CD14-positive monocyte (primary cell): ENCODE measurements at regions not wholly inside any gene's neighbourhood (a gene's known extent, or its start where the extent isn't known, plus 50 kb on each side); places are given as distances from the start of the nearest gene placed in this dataset.

Experiments
- DNase-seq, 3 donors: peaks; one replicate each; pipeline ENCODE4 v3.0.0-alpha.2; 2011 to 2022
- H2AFZ ChIP-seq: 2 replicates; pipeline ENCODE4 v1.6.0; 2012; ENCODE audit warnings: mild to moderate bottlenecking, low read depth, low read length, inconsistent platforms; ENCODE audit not compliant: insufficient read depth, poor library complexity, severe bottlenecking
- H3K27ac ChIP-seq, 2 donors: 1 replicate in 1 of 2; 2 replicates in 1 of 2; pipeline ENCODE4 v1.5.1; 2012 to 2013; ENCODE audit warnings: low read length in 2 of 2, control low read depth in 1 of 2, inconsistent platforms in 1 of 2, low read depth in 1 of 2, mild to moderate bottlenecking in 1 of 2
- H3K27me3 ChIP-seq, 2 donors: one replicate each; pipeline versions ENCODE4 v1.6.0 to v1.6.1; 2011 to 2013; ENCODE audit warnings: low read length in 2 of 2; ENCODE audit not compliant: control insufficient read depth in 2 of 2, insufficient read depth in 2 of 2
- H3K36me3 ChIP-seq, 2 donors: replicated peaks in 1 of 2; 1 replicate in 1 of 2; 2 replicates in 1 of 2; pipeline versions ENCODE4 v1.5.1 to v1.6.1; 2012 to 2013; ENCODE audit warnings: low read length in 2 of 2, control low read depth in 1 of 2, inconsistent platforms in 1 of 2, mild to moderate bottlenecking in 1 of 2; ENCODE audit not compliant: insufficient read depth in 2 of 2, control insufficient read depth in 1 of 2
- H3K4me1 ChIP-seq, 2 donors: 1 replicate in 1 of 2; 2 replicates in 1 of 2; pipeline versions ENCODE4 v1.5.1 to v1.6.1; 2012 to 2013; ENCODE audit warnings: low read length in 2 of 2, control low read depth in 1 of 2, inconsistent platforms in 1 of 2, mild to moderate bottlenecking in 1 of 2, moderate library complexity in 1 of 2; ENCODE audit not compliant: insufficient read depth in 2 of 2, control insufficient read depth in 1 of 2
- H3K4me2 ChIP-seq: replicated peaks from 2 replicates; pipeline ENCODE3; 2012; ENCODE audit warnings: low read length, moderate library complexity, mild to moderate bottlenecking; ENCODE audit not compliant: poor library complexity, severe bottlenecking; ENCODE audit errors: extremely low read depth
- H3K4me3 ChIP-seq, 3 experiments: fragments of 200-600 bp in 1 of 3; sonication (generic) in 1 of 3; replicated peaks in 1 of 3; 1 replicate in 2 of 3; 2 replicates in 1 of 3; pipeline ENCODE4 v1.5.1; 2011 to 2013; ENCODE audit warnings: low read length in 3 of 3, mild to moderate bottlenecking in 3 of 3, control low read depth in 2 of 3, low read depth in 2 of 3, inconsistent platforms in 1 of 3, moderate library complexity in 1 of 3
- H3K79me2 ChIP-seq: 2 replicates; pipeline ENCODE4 v1.6.0; 2012; ENCODE audit warnings: mild to moderate bottlenecking, control low read depth, inconsistent platforms, low read length, moderate library complexity; ENCODE audit not compliant: insufficient read depth
- H3K9ac ChIP-seq: 2 replicates; pipeline ENCODE4 v1.6.0; 2017; ENCODE audit warnings: low read length, mild to moderate bottlenecking; ENCODE audit not compliant: insufficient read depth, poor library complexity, severe bottlenecking
- H3K9me3 ChIP-seq, 2 donors: replicated peaks in 1 of 2; 1 replicate in 1 of 2; 2 replicates in 1 of 2; pipeline versions ENCODE4 v1.5.1 to v1.6.1; 2012 to 2013; ENCODE audit warnings: low read length in 2 of 2, control low read depth in 1 of 2; ENCODE audit not compliant: control insufficient read depth in 1 of 2, insufficient read depth in 1 of 2
- H4K20me1 ChIP-seq: 2 replicates; pipeline ENCODE4 v1.6.0; 2012; ENCODE audit warnings: mild to moderate bottlenecking, low read length, control low read depth, moderate library complexity; ENCODE audit not compliant: insufficient read depth
- H3K27ac Mint-ChIP-seq, 7 donors: one replicate each; pipeline ENCODE4 v1.8.0; 2020; ENCODE audit warnings: mild to moderate bottlenecking in 7 of 7, mixed read lengths in 7 of 7, moderate library complexity in 6 of 7, inconsistent platforms in 2 of 7
- H3K27me3 Mint-ChIP-seq, 3 donors: one replicate each; pipeline ENCODE4 v1.8.0; 2021 to 2022; ENCODE audit warnings: low read depth in 3 of 3, mild to moderate bottlenecking in 3 of 3, mixed read lengths in 3 of 3, moderate library complexity in 3 of 3, inconsistent platforms in 1 of 3
- H3K36me3 Mint-ChIP-seq, 2 donors: one replicate each; pipeline ENCODE4 v1.8.0; 2020; ENCODE audit warnings: mixed read lengths in 2 of 2, inconsistent platforms in 1 of 2, mild to moderate bottlenecking in 1 of 2
- H3K4me1 Mint-ChIP-seq: one replicate; pipeline ENCODE4 v1.8.0; 2020; ENCODE audit warnings: mild to moderate bottlenecking, mixed read lengths
- H3K4me3 Mint-ChIP-seq, 2 donors: one replicate each; pipeline ENCODE4 v1.8.0; 2020; ENCODE audit warnings: mild to moderate bottlenecking in 2 of 2, mixed read lengths in 2 of 2, moderate library complexity in 1 of 2
- H3K9me3 Mint-ChIP-seq, 7 donors: one replicate each; pipeline ENCODE4 v1.8.0; 2020 to 2022; ENCODE audit warnings: mixed read lengths in 7 of 7, mild to moderate bottlenecking in 6 of 7, moderate library complexity in 6 of 7, inconsistent platforms in 2 of 7
- CTCF ChIP-seq: fragments of 200-600 bp; IDR thresholded peaks from one replicate; pipeline ENCODE4 v1.8.0; 2022; ENCODE audit warnings: antibody characterized with exemption, mild to moderate bottlenecking
- WGBS: methylation state at CpG from one replicate; pipeline ENCODE4 v1.1.5; 2013; ENCODE audit warnings: missing lambda C conversion rate; ENCODE audit not compliant: insufficient coverage; 5-methylcytosine and 5-hydroxymethylcytosine counted together
- intact Hi-C, 2 donors: fragments of 100-400 bp; cut with micrococcal nuclease; formaldehyde crosslinking; loops; one replicate each; pipeline versions ENCODE4 v1.15.0 to v1.15.1; 2023

- Histone ChIP-seq H4K20me1 (no peaks in the 10 kb centered on the region), H3K4me1 (peaks cover 4% of the 10 kb centered on the region in 2 donors), H2AFZ (no peak overlapping the region), H3K27ac (no peak overlapping the region), H3K4me3 (no peak overlapping the region), H3K9ac (no peak overlapping the region), H3K9me3 (no peaks in the 10 kb centered on the region), H3K79me2 (no peaks in the 10 kb centered on the region), H3K4me2 (no peak overlapping the region), H3K27me3 (no peaks in the 10 kb centered on the region), H3K36me3 (no peaks in the 10 kb centered on the region)
- Mint-ChIP-seq H3K4me1 (peaks cover 9% of the 10 kb centered on the region), H3K9me3 (peaks cover 0 to 5% (median 0%) of the 10 kb centered on the region in 7 donors), H3K36me3 (no peaks in the 10 kb centered on the region), H3K4me3 (no peak overlapping the region), H3K27ac (no peak overlapping the region), H3K27me3 (peaks cover 0 to 4% (median 0%) of the 10 kb centered on the region in 3 donors)
- 100% methylated on average over 1 of the region's 3 CpGs for WGBS
- no peak for DNase-seq
- TF ChIP-seq CTCF, result no peak
- intact Hi-C loops, result no loop called here
Observed at GRCh38 chr11:109018639-109019038, 353.8 kb downstream of the DDX10 start.

GRCh38 chr11:109019342-109019936 is 354.6 kb downstream of the DDX10 start:
- Mint-ChIP-seq H3K9me3 (peaks cover 0 to 5% (median 1%) of the 10 kb centered on the region in 7 donors), H3K36me3 (no peaks in the 10 kb centered on the region), H3K4me3 (no peak overlapping the region), H3K4me1 (peaks cover 11% of the 10 kb centered on the region), H3K27ac (no peak overlapping the region), H3K27me3 (peaks cover 0 to 4% (median 0%) of the 10 kb centered on the region in 3 donors)
- H3K4me2 ChIP-seq, result no peak overlapping the region
- no peak for DNase-seq
- H3K9me3 ChIP-seq, result no peaks in the 10 kb centered on the region
- H3K4me3 ChIP-seq, result no peak overlapping the region
- no peak overlapping the region for H3K9ac ChIP-seq
- H2AFZ ChIP-seq, result no peak overlapping the region
- H4K20me1 ChIP-seq, result no peaks in the 10 kb centered on the region
- H3K79me2 ChIP-seq, result no peaks in the 10 kb centered on the region
- H3K27ac ChIP-seq, result no peak overlapping the region
- intact Hi-C loops, result no loop called here
- no peaks in the 10 kb centered on the region for H3K36me3 ChIP-seq
- no peak for TF ChIP-seq CTCF
- no peaks in the 10 kb centered on the region for H3K27me3 ChIP-seq
- H3K4me1 ChIP-seq, result peaks cover 4% of the 10 kb centered on the region in 2 donors
- WGBS, result 85% methylated on average over 7 of the region's 7 CpGs
